Neural cell (in vitro differentiated cells): ENCODE measurements at regions not wholly inside any gene's neighbourhood (a gene's known extent, or its start where the extent isn't known, plus 50 kb on each side); places are given as distances from the start of the nearest gene placed in this dataset.

ENCODE experiments used
- H2AFZ ChIP-seq: fragments of 200-600, 300-800 bp; sonication (generic), shearing (Covaris generic); 2 replicates; pipeline ENCODE4 v1.6.0; 2014; ENCODE audit warnings: low read depth, mild to moderate bottlenecking, antibody characterized with exemption, low read length, moderate library complexity
- H3F3A ChIP-seq: fragments of 200-600 bp; shearing (Covaris generic); 2 replicates; pipeline ENCODE4 v1.6.1; 2016; ENCODE audit warnings: mild to moderate bottlenecking, moderate library complexity, mixed read lengths, antibody characterized with exemption, low read length; ENCODE audit not compliant: insufficient read depth, poor library complexity, severe bottlenecking
- H3K27ac ChIP-seq: fragments of 200-600, 300-800 bp; sonication (generic), shearing (Covaris generic); 2 replicates; pipeline ENCODE4 v1.5.1; 2014; ENCODE audit warnings: mild to moderate bottlenecking, low read length, moderate library complexity
- H3K27me3 ChIP-seq: fragments of 300-800, 200-600 bp; sonication (generic), shearing (Covaris generic); 2 replicates; pipeline ENCODE4 v1.6.0; 2014; ENCODE audit warnings: mild to moderate bottlenecking, low read depth, low read length, moderate library complexity; ENCODE audit not compliant: insufficient read depth
- H3K36me3 ChIP-seq: fragments of 300-800, 200-600 bp; sonication (generic), shearing (Covaris generic); 2 replicates; pipeline ENCODE4 v1.5.1; 2014; ENCODE audit warnings: mild to moderate bottlenecking, antibody characterized with exemption, low read length, moderate library complexity; ENCODE audit not compliant: insufficient read depth
- H3K4me2 ChIP-seq: fragments of 300-800, 200-600 bp; sonication (generic), shearing (Covaris generic); 2 replicates; pipeline ENCODE4 v1.6.0; 2014; ENCODE audit warnings: mild to moderate bottlenecking, low read length
- H3K4me3 ChIP-seq: fragments of 300-800, 200-600 bp; sonication (generic), shearing (Covaris generic); 2 replicates; pipeline ENCODE4 v1.5.1; 2014; ENCODE audit warnings: mild to moderate bottlenecking, low read length, moderate library complexity
- H3K79me2 ChIP-seq: fragments of 200-600 bp; shearing (Covaris generic); replicated peaks from 2 replicates; pipeline ENCODE4 v1.6.0; 2014; ENCODE audit warnings: mild to moderate bottlenecking, low read length, moderate library complexity; ENCODE audit not compliant: insufficient read depth
- H3K9ac ChIP-seq: fragments of 300-800, 200-600 bp; sonication (generic), shearing (Covaris generic); 2 replicates; pipeline ENCODE4 v1.6.1; 2016; ENCODE audit warnings: mild to moderate bottlenecking, low read length, mixed read lengths
- H3K9me2 ChIP-seq: fragments of 200-600 bp; shearing (Covaris generic); 2 replicates; pipeline ENCODE4 v1.6.1; 2016; ENCODE audit warnings: mild to moderate bottlenecking, low read length, mixed read lengths; ENCODE audit not compliant: insufficient read depth
- H3K9me3 ChIP-seq: fragments of 200-600, 300-800 bp; sonication (generic), shearing (Covaris generic); 2 replicates; pipeline ENCODE4 v1.6.1; 2016; ENCODE audit warnings: mild to moderate bottlenecking, mixed run types, low read length, moderate library complexity, mixed read lengths
- H4K20me1 ChIP-seq: fragments of 200-600 bp; shearing (Covaris generic); 2 replicates; pipeline ENCODE4 v1.6.1; 2016; ENCODE audit warnings: mild to moderate bottlenecking, mixed run types; ENCODE audit not compliant: insufficient read depth
- EP300 ChIP-seq: fragments of 450-650 bp; conservative IDR thresholded peaks from 2 replicates; pipeline ENCODE4 v1.6.1; 2014; ENCODE audit warnings: antibody characterized with exemption, mild to moderate bottlenecking, moderate library complexity; ENCODE audit not compliant: poor library complexity, severe bottlenecking
- EZH2 ChIP-seq: fragments of 200-600, 300-800 bp; shearing (Covaris generic), sonication (generic); IDR thresholded peaks from 2 replicates; pipeline ENCODE4 v1.6.1; 2014; ENCODE audit warnings: antibody characterized with exemption, low read length, borderline replicate concordance, mild to moderate bottlenecking; ENCODE audit not compliant: insufficient read depth, poor library complexity, severe bottlenecking
- MXI1 ChIP-seq: fragments of 450-650 bp; conservative IDR thresholded peaks from 2 replicates; pipeline ENCODE4 v1.6.1; 2014; ENCODE audit warnings: antibody characterized with exemption, mild to moderate bottlenecking; ENCODE audit not compliant: poor library complexity, severe bottlenecking
- POLR2AphosphoS5 ChIP-seq: IDR thresholded peaks from 2 replicates; pipeline ENCODE4 v1.6.1; 2012
- RAD21 ChIP-seq: fragments of 450-650 bp; conservative IDR thresholded peaks from 2 replicates; pipeline ENCODE4 v1.6.1; 2014; ENCODE audit warnings: antibody characterized with exemption, mild to moderate bottlenecking, moderate library complexity
- SMC3 ChIP-seq: fragments of 450-650 bp; conservative IDR thresholded peaks from 2 replicates; pipeline ENCODE4 v1.6.1; 2014; ENCODE audit warnings: antibody characterized with exemption, mild to moderate bottlenecking, moderate library complexity; ENCODE audit not compliant: poor library complexity
- TAF1 ChIP-seq: IDR thresholded peaks from 2 replicates; pipeline ENCODE4 v1.6.1; 2012; ENCODE audit warnings: low read depth
- TF ChIP-seq, protein P1 (sequence below): IDR thresholded peaks from 2 replicates; pipeline ENCODE4 v1.6.1; 2012; ENCODE audit warnings: borderline replicate concordance
- TF ChIP-seq, protein P2 (sequence below): fragments of 450-650 bp; IDR thresholded peaks from 2 replicates; pipeline ENCODE4 v1.5.1; 2014; ENCODE audit warnings: antibody characterized with exemption, mild to moderate bottlenecking, moderate library complexity; ENCODE audit not compliant: poor library complexity, severe bottlenecking

DNA sequence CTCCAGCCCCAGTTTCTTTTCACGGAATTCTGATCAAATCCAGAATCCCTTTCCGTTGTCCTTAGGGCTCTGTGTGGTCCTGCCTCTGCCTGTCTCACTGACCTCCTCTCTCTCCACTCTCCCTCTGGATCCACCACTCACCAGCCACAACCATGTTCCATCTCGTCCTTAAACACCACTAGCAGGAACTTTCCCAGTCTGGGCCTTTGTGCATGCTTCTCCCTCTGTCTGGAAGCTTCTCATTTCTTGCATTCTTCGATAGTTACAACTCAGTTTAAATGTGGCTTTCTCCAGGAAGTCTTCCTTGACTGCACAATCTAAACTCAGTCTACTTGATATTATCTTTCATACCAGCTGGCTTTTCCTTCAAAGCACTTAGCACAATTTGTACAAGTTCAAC lies 117.7 kb upstream of the MSX2 start:
- H3K4me2 ChIP-seq, result no peak overlapping the region
- no peak overlapping the region for H3K4me3 ChIP-seq
- H2AFZ ChIP-seq, result no peak overlapping the region
- H3K27ac ChIP-seq, result no peak overlapping the region
- no peaks in the 10 kb centered on the region for H3K9me2 ChIP-seq
- TF ChIP-seq EZH2 (no peak), TAF1 (no peak), MXI1 (no peak), EP300 (no peak), SMC3 (no peak), RAD21 (no peak), POLR2AphosphoS5 (no peak)
- TF ChIP-seq, protein P1, sequence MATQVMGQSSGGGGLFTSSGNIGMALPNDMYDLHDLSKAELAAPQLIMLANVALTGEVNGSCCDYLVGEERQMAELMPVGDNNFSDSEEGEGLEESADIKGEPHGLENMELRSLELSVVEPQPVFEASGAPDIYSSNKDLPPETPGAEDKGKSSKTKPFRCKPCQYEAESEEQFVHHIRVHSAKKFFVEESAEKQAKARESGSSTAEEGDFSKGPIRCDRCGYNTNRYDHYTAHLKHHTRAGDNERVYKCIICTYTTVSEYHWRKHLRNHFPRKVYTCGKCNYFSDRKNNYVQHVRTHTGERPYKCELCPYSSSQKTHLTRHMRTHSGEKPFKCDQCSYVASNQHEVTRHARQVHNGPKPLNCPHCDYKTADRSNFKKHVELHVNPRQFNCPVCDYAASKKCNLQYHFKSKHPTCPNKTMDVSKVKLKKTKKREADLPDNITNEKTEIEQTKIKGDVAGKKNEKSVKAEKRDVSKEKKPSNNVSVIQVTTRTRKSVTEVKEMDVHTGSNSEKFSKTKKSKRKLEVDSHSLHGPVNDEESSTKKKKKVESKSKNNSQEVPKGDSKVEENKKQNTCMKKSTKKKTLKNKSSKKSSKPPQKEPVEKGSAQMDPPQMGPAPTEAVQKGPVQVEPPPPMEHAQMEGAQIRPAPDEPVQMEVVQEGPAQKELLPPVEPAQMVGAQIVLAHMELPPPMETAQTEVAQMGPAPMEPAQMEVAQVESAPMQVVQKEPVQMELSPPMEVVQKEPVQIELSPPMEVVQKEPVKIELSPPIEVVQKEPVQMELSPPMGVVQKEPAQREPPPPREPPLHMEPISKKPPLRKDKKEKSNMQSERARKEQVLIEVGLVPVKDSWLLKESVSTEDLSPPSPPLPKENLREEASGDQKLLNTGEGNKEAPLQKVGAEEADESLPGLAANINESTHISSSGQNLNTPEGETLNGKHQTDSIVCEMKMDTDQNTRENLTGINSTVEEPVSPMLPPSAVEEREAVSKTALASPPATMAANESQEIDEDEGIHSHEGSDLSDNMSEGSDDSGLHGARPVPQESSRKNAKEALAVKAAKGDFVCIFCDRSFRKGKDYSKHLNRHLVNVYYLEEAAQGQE, result no peak
- TF ChIP-seq, protein P2, sequence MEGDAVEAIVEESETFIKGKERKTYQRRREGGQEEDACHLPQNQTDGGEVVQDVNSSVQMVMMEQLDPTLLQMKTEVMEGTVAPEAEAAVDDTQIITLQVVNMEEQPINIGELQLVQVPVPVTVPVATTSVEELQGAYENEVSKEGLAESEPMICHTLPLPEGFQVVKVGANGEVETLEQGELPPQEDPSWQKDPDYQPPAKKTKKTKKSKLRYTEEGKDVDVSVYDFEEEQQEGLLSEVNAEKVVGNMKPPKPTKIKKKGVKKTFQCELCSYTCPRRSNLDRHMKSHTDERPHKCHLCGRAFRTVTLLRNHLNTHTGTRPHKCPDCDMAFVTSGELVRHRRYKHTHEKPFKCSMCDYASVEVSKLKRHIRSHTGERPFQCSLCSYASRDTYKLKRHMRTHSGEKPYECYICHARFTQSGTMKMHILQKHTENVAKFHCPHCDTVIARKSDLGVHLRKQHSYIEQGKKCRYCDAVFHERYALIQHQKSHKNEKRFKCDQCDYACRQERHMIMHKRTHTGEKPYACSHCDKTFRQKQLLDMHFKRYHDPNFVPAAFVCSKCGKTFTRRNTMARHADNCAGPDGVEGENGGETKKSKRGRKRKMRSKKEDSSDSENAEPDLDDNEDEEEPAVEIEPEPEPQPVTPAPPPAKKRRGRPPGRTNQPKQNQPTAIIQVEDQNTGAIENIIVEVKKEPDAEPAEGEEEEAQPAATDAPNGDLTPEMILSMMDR, result no peak
- H3K9ac ChIP-seq, result no peak overlapping the region
- no peaks in the 10 kb centered on the region for H3K36me3 ChIP-seq
- no peaks in the 10 kb centered on the region for H3K27me3 ChIP-seq
- H3K79me2 ChIP-seq, result no peaks in the 10 kb centered on the region
- H3F3A ChIP-seq, result no peaks in the 10 kb centered on the region
- H3K9me3 ChIP-seq, result no peaks in the 10 kb centered on the region
- no peaks in the 10 kb centered on the region for H4K20me1 ChIP-seq

DNA sequence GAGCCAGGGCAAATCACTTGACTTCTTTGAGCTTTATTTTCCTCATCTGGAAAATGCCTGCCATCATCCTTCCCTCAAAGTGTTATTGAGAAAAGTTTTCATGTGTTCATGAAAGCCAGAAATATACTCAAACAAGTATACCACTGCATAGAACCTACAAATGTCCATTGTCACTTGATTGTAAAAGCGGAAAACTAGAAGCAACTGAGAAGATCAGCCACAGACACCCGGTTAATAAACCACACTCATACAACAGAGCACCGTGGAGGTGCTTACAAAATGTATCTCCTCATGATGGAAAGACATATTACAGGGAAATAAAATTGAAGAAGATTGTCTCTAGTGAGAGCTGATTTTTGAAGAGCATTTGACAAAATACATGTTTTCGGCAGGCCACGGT lies 117.2 kb upstream of the MSX2 start:
- TF ChIP-seq TAF1 (no peak), RAD21 (no peak)
- no peak overlapping the region for H3K27ac ChIP-seq
- H3K79me2 ChIP-seq, result no peaks in the 10 kb centered on the region
- no peaks in the 10 kb centered on the region for H3K9me3 ChIP-seq
- no peaks in the 10 kb centered on the region for H3K9me2 ChIP-seq
- H2AFZ ChIP-seq, result no peak overlapping the region
- H3K27me3 ChIP-seq, result no peaks in the 10 kb centered on the region
- no peak overlapping the region for H3K4me2 ChIP-seq
- no peaks in the 10 kb centered on the region for H3F3A ChIP-seq
- H3K4me3 ChIP-seq, result no peak overlapping the region
- no peaks in the 10 kb centered on the region for H3K36me3 ChIP-seq
- H3K9ac ChIP-seq, result no peak overlapping the region
- H4K20me1 ChIP-seq, result no peaks in the 10 kb centered on the region

DNA sequence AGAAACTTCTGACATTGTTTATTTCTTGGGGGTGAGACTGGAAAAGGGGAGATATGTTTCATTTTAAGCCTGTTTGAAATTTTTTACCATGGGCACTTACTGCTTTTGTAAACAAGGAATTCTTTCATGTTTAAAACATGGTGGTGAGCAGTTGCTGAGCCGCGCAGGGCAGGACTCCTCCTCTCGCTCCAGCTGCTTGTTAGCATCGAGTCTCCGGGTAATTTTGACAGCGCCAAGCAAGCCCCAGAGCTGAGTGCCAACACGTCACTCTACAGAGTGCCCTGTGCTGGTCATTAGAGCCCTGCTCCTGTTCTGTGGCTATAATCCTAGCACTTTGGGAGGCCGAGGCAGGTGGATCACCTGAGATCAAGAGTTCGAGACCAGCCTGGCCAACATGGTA lies 116.5 kb upstream of the MSX2 start:
- no peaks in the 10 kb centered on the region for H3K79me2 ChIP-seq
- no peak overlapping the region for H2AFZ ChIP-seq
- no peaks in the 10 kb centered on the region for H3K9me3 ChIP-seq
- no peaks in the 10 kb centered on the region for H3K36me3 ChIP-seq
- no peaks in the 10 kb centered on the region for H3K9me2 ChIP-seq
- H3K27me3 ChIP-seq, result no peaks in the 10 kb centered on the region
- no peaks in the 10 kb centered on the region for H4K20me1 ChIP-seq
- no peak overlapping the region for H3K9ac ChIP-seq
- H3K4me2 ChIP-seq, result no peak overlapping the region
- no peaks in the 10 kb centered on the region for H3F3A ChIP-seq
- no peak overlapping the region for H3K4me3 ChIP-seq
- H3K27ac ChIP-seq, result no peak overlapping the region
- TF ChIP-seq TAF1 (no peak), EP300 (no peak), MXI1 (no peak), RAD21 (no peak)
- TF ChIP-seq, protein P2, result no peak
